GM19397 (cell line): ENCODE measurements at regions not wholly inside any gene's neighbourhood (a gene's known extent, or its start where the extent isn't known, plus 50 kb on each side); places are given as distances from the start of the nearest gene placed in this dataset.

Experiments
- ATAC-seq: cut with Tn5 transposase; IDR thresholded peaks from one replicate; pipeline ENCODE4 v1.9.1; 2021; ENCODE audit warnings: mild to moderate bottlenecking, moderate library complexity; ENCODE audit not compliant: unreplicated experiment

GRCh38 chr5:174326372-174326771 is 280.9 kb downstream of the NSG2 start:
- ATAC-seq: no peak

- no peak for ATAC-seq
These were observed 281.9 kb downstream of the NSG2 start for GRCh38 chr5:174327317-174327864.

GRCh38 chr5:174327896-174328295 is 282.4 kb downstream of the NSG2 start:
- ATAC-seq: no peak

- no peak for ATAC-seq
These were observed 283.3 kb downstream of the NSG2 start for GRCh38 chr5:174328631-174329299.

GRCh38 chr5:174329738-174330137 is 284.2 kb downstream of the NSG2 start:
- no peak for ATAC-seq

- no peak for ATAC-seq
These were observed 290.3 kb downstream of the NSG2 start for GRCh38 chr5:174335682-174336364.

- no peak for ATAC-seq
These were observed 291.0 kb downstream of the NSG2 start for GRCh38 chr5:174336479-174336878.

- ATAC-seq: no peak
These were observed 292.0 kb downstream of the NSG2 start for GRCh38 chr5:174337276-174338184.

- ATAC-seq: no peak
These were observed 292.9 kb downstream of the NSG2 start for GRCh38 chr5:174338185-174339010.

GRCh38 chr5:174339130-174339529 is 293.6 kb downstream of the NSG2 start:
- ATAC-seq: no peak

- ATAC-seq: no peak
These were observed 294.7 kb downstream of the NSG2 start for GRCh38 chr5:174340226-174340625.

GRCh38 chr5:174342696-174343095 is 297.2 kb downstream of the NSG2 start:
- ATAC-seq: no peak

- no peak for ATAC-seq
These were observed 298.3 kb downstream of the NSG2 start for GRCh38 chr5:174343826-174344225.

- no peak for ATAC-seq
These were observed 298.8 kb downstream of the NSG2 start for GRCh38 chr5:174344335-174344734.

- ATAC-seq: no peak
These were observed 301.7 kb downstream of the NSG2 start for GRCh38 chr5:174347183-174347582.

GRCh38 chr5:174348311-174348981 is 302.9 kb downstream of the NSG2 start:
- ATAC-seq: no peak

GRCh38 chr5:174352681-174353080 is 307.2 kb downstream of the NSG2 start:
- no peak for ATAC-seq

GRCh38 chr5:174354571-174354970 is 309.1 kb downstream of the NSG2 start:
- no peak for ATAC-seq

- ATAC-seq: no peak
These were observed 309.7 kb downstream of the NSG2 start for GRCh38 chr5:174355208-174355612.

GRCh38 chr5:174355995-174356394 is 310.5 kb downstream of the NSG2 start:
- no peak for ATAC-seq
